ENCODE measurements at regions not wholly inside any gene's neighbourhood (a gene's known extent, or its start where the extent isn't known, plus 50 kb on each side); places are given as distances from the start of the nearest gene placed in this dataset.
"Not testable (repeated sequence)": the region's sequence is repeated elsewhere in the genome, so short reads cannot be mapped to it uniquely, and the experiment has no call there.

GRCh38 chr7:9120331-9120730 is 686.9 kb downstream of the NXPH1 start:
- Histone ChIP-seq H2AFZ (ENCODE audit: low read depth, low read length) (no peak overlapping the region), H3K4me1 (ENCODE audit: insufficient read depth, low read length) (no peaks in the 10 kb centered on the region), H3K4me3 (ENCODE audit: low read length) (no peak overlapping the region), H3K9me3 (ENCODE audit: low read length) (no peaks in the 10 kb centered on the region), H3K36me3 (ENCODE audit: insufficient read depth, low read length) (no peaks in the 10 kb centered on the region), H3K27me3 (ENCODE audit: insufficient read depth, low read length) (no peaks in the 10 kb centered on the region)

DNA sequence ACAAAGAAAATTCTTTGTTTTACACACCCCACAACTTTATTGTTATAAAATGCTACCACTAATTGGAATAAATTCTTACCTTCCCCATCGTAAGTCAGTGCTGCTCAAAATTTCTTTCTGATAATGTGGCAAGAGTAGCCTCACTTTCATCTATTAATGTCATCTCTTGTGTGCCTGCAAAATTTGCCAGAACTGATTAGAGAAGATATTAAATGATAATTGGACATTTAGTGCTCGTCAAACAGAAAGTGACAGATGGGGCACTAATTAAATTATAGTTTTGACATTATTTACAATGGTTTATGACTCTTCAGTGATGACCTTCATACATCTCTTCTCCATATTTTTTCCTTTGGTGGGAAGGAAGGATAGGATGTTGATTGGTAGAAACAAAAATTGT is 690.9 kb downstream of the NXPH1 start:
- H3K9me3 ChIP-seq (ENCODE audit: low read length): no peaks in the 10 kb centered on the region
- no peaks in the 10 kb centered on the region for H3K27me3 ChIP-seq (ENCODE audit: insufficient read depth, low read length)

DNA sequence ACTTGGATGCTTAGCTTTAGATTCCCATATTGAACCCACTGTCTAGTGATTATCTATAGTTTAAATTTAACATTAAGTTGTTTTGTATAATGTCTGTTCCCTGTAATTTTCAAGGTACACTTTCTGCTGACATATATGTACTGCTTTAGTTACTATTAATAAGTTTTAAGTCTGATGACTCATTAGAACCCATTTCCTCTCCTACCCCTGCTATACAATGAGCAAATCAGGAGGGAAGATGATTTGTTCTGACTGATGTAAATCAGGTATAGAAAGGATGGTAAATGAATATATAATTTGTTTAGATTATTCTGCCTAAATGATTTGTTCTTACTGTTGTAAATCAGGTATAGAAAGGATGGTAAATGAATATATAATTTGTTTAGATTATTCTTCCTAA is 691.8 kb downstream of the NXPH1 start:
- H3K4me3 ChIP-seq (ENCODE audit: low read length): no peak overlapping the region
- no peak overlapping the region for H2AFZ ChIP-seq (ENCODE audit: low read depth, low read length)
- H3K4me1 ChIP-seq (ENCODE audit: insufficient read depth, low read length): no peaks in the 10 kb centered on the region
- no peaks in the 10 kb centered on the region for H3K9me3 ChIP-seq (ENCODE audit: low read length)
- H3K27me3 ChIP-seq (ENCODE audit: insufficient read depth, low read length): no peaks in the 10 kb centered on the region
- no peaks in the 10 kb centered on the region for H3K36me3 ChIP-seq (ENCODE audit: insufficient read depth, low read length)

More for the DNA sequence above, 690.9 kb downstream of the NXPH1 start:
- Histone ChIP-seq H3K4me3 (ENCODE audit: low read length) (no peak overlapping the region), H3K4me1 (ENCODE audit: insufficient read depth, low read length) (no peaks in the 10 kb centered on the region), H3K36me3 (ENCODE audit: insufficient read depth, low read length) (no peaks in the 10 kb centered on the region), H2AFZ (ENCODE audit: low read depth, low read length) (no peak overlapping the region)

DNA sequence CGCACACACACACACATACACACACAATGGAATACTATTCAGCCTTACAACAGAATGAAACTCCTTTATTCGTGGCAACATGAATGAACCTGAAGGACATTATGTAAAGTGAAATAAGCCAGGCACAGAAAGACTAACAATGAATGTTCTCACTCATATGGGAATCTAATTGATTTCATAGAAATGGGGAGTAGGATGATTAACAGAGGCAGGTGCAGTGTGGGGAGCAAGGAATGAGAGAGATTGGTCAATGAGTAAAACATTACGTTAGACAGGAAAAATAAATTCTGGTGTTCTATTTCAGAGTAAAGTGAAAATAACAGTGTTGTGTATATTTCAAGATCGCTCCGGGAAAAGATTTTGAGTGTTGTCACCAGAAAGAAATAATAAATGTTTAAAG is 694.5 kb downstream of the NXPH1 start:
- Histone ChIP-seq H3K9me3 (ENCODE audit: low read length) (no peaks in the 10 kb centered on the region), H3K4me3 (ENCODE audit: low read length) (no peak overlapping the region), H3K36me3 (ENCODE audit: insufficient read depth, low read length) (no peaks in the 10 kb centered on the region), H3K4me1 (ENCODE audit: insufficient read depth, low read length) (no peaks in the 10 kb centered on the region), H3K27me3 (ENCODE audit: insufficient read depth, low read length) (no peaks in the 10 kb centered on the region), H2AFZ (ENCODE audit: low read depth, low read length) (no peak overlapping the region)

DNA sequence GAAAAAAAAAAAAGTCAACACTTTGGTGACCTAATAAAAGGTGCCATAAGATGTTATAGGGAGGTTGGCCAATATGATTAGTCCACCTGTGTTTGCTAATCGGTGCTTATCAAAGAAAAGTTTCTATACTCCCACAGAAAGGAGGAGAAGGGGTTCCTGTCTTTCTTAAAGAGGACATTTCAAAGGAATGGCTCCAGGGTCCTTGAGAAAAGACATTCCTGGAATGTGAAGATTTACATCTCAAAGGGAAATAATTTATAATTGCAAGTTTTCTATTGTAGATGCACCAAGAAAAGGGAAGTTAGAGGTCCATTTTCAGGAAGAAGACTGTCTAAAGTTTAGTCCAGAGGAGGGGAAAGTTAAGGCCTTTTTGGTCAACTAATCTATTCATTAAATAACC is 715.3 kb downstream of the NXPH1 start:
- Histone ChIP-seq H3K36me3 (ENCODE audit: insufficient read depth, low read length) (no peaks in the 10 kb centered on the region), H2AFZ (ENCODE audit: low read depth, low read length) (no peak overlapping the region), H3K4me3 (ENCODE audit: low read length) (no peak overlapping the region), H3K4me1 (ENCODE audit: insufficient read depth, low read length) (peaks cover 8% of the 10 kb centered on the region), H3K27me3 (ENCODE audit: insufficient read depth, low read length) (no peaks in the 10 kb centered on the region), H3K9me3 (ENCODE audit: low read length) (no peaks in the 10 kb centered on the region)

- H2AFZ ChIP-seq (ENCODE audit: low read depth, low read length): no peak overlapping the region
- H3K9me3 ChIP-seq (ENCODE audit: low read length): no peaks in the 10 kb centered on the region
- H3K4me1 ChIP-seq (ENCODE audit: insufficient read depth, low read length): peaks cover 8% of the 10 kb centered on the region
- no peak overlapping the region for H3K4me3 ChIP-seq (ENCODE audit: low read length)
- no peaks in the 10 kb centered on the region for H3K36me3 ChIP-seq (ENCODE audit: insufficient read depth, low read length)
- H3K27me3 ChIP-seq (ENCODE audit: insufficient read depth, low read length): no peaks in the 10 kb centered on the region
Observed at GRCh38 chr7:9149499-9150082, 716.2 kb downstream of the NXPH1 start.

GRCh38 chr7:9163691-9164090 is 730.3 kb downstream of the NXPH1 start:
- H3K4me3 ChIP-seq (ENCODE audit: low read length); H2AFZ ChIP-seq (ENCODE audit: low read depth, low read length); H3K4me1 ChIP-seq (ENCODE audit: insufficient read depth, low read length); H3K9me3 ChIP-seq (ENCODE audit: low read length); H3K27me3 ChIP-seq (ENCODE audit: insufficient read depth, low read length); H3K36me3 ChIP-seq (ENCODE audit: insufficient read depth, low read length): not testable (repeated sequence)

- Histone ChIP-seq H3K36me3 (ENCODE audit: insufficient read depth, low read length) (no peaks in the 10 kb centered on the region), H3K4me1 (ENCODE audit: insufficient read depth, low read length) (no peaks in the 10 kb centered on the region), H2AFZ (ENCODE audit: low read depth, low read length) (no peak overlapping the region), H3K27me3 (ENCODE audit: insufficient read depth, low read length) (no peaks in the 10 kb centered on the region), H3K9me3 (ENCODE audit: low read length) (no peaks in the 10 kb centered on the region), H3K4me3 (ENCODE audit: low read length) (no peak overlapping the region)
Observed at GRCh38 chr7:9175871-9176270, 742.5 kb downstream of the NXPH1 start.

DNA sequence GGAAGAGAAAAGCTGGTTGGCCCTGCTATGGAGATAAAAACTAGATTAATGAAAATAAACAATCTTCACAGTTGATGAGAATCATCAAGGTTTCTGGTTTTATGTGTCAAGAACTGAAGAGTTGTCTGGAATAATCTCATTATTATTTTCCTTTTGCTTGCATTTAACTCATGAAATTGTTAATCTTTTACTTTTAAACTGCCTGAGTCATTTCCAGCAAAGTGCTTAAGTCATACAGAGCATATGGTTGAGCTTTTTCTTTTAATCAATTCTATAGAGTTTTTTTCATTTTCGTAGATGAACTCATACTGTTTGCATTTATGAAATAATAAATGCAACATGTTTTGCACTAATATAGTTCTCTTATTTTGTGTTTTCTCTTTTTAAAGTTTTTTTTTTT is 747.9 kb downstream of the NXPH1 start:
- no peaks in the 10 kb centered on the region for H3K9me3 ChIP-seq (ENCODE audit: low read length)
- H3K27me3 ChIP-seq (ENCODE audit: insufficient read depth, low read length): no peaks in the 10 kb centered on the region
- H3K36me3 ChIP-seq (ENCODE audit: insufficient read depth, low read length): no peaks in the 10 kb centered on the region
- no peaks in the 10 kb centered on the region for H3K4me1 ChIP-seq (ENCODE audit: insufficient read depth, low read length)
- no peak overlapping the region for H3K4me3 ChIP-seq (ENCODE audit: low read length)
- H2AFZ ChIP-seq (ENCODE audit: low read depth, low read length): no peak overlapping the region

DNA sequence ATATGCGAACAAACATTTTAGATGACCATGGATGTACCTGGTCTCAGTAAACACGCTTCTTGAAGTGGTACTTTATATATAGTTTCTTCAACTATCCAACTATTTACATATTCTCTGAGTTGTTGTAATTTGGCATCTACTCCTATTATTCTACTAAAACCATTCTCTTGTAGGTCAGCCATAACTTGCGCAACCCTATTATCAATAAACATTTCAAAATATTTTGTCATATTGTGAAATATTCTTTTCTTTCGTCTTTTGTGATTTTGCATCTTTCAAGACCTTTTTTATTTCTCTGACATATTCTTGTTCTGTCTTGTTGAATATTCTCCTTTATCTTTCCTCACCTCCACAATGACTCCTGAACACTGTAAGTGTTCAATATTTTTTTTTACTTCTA is 753.3 kb downstream of the NXPH1 start:
- Histone ChIP-seq H2AFZ (ENCODE audit: low read depth, low read length) (no peak overlapping the region), H3K4me3 (ENCODE audit: low read length) (no peak overlapping the region), H3K27me3 (ENCODE audit: insufficient read depth, low read length) (no peaks in the 10 kb centered on the region), H3K9me3 (ENCODE audit: low read length) (no peaks in the 10 kb centered on the region), H3K4me1 (ENCODE audit: insufficient read depth, low read length) (no peaks in the 10 kb centered on the region), H3K36me3 (ENCODE audit: insufficient read depth, low read length) (no peaks in the 10 kb centered on the region)

DNA sequence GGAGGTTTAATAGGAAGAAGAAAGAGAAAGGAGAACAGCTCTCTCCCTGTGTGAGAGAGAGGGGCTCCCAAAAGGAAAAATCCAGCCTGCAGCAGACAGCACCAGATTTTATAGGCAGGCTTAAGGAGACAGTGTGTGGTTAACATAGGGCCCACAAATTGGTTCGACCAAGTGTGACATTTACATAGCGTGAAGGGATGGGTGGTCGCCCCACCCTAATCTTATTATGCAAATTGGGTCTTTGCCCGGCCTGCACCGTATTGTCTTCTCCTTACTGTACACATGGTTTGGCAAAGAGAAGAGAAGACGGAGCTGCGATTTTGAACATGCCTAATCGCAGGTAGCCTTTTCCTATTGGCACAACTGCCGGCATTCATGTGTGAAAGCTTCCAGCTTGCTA is 756.3 kb downstream of the NXPH1 start:
- H3K36me3 ChIP-seq (ENCODE audit: insufficient read depth, low read length): no peaks in the 10 kb centered on the region
- no peak overlapping the region for H2AFZ ChIP-seq (ENCODE audit: low read depth, low read length)
- H3K27me3 ChIP-seq (ENCODE audit: insufficient read depth, low read length): no peaks in the 10 kb centered on the region
- no peaks in the 10 kb centered on the region for H3K9me3 ChIP-seq (ENCODE audit: low read length)
- no peak overlapping the region for H3K4me3 ChIP-seq (ENCODE audit: low read length)
- H3K4me1 ChIP-seq (ENCODE audit: insufficient read depth, low read length): no peaks in the 10 kb centered on the region

GRCh38 chr7:9192969-9193368 is 759.6 kb downstream of the NXPH1 start:
- no peaks in the 10 kb centered on the region for H3K27me3 ChIP-seq (ENCODE audit: insufficient read depth, low read length)
- no peak overlapping the region for H3K4me3 ChIP-seq (ENCODE audit: low read length)
- no peaks in the 10 kb centered on the region for H3K9me3 ChIP-seq (ENCODE audit: low read length)
- no peaks in the 10 kb centered on the region for H3K36me3 ChIP-seq (ENCODE audit: insufficient read depth, low read length)
- H3K4me1 ChIP-seq (ENCODE audit: insufficient read depth, low read length): no peaks in the 10 kb centered on the region
- H2AFZ ChIP-seq (ENCODE audit: low read depth, low read length): no peak overlapping the region

GRCh38 chr7:9200626-9201025 is 767.2 kb downstream of the NXPH1 start:
- no peaks in the 10 kb centered on the region for H3K4me1 ChIP-seq (ENCODE audit: insufficient read depth, low read length)
- H3K9me3 ChIP-seq (ENCODE audit: low read length): no peaks in the 10 kb centered on the region
- no peaks in the 10 kb centered on the region for H3K36me3 ChIP-seq (ENCODE audit: insufficient read depth, low read length)
- no peaks in the 10 kb centered on the region for H3K27me3 ChIP-seq (ENCODE audit: insufficient read depth, low read length)
- H2AFZ ChIP-seq (ENCODE audit: low read depth, low read length): no peak overlapping the region
- H3K4me3 ChIP-seq (ENCODE audit: low read length): no peak overlapping the region

- no peaks in the 10 kb centered on the region for H3K4me1 ChIP-seq (ENCODE audit: insufficient read depth, low read length)
- no peak overlapping the region for H3K4me3 ChIP-seq (ENCODE audit: low read length)
- H3K9me3 ChIP-seq (ENCODE audit: low read length): no peaks in the 10 kb centered on the region
- H2AFZ ChIP-seq (ENCODE audit: low read depth, low read length): no peak overlapping the region
- H3K36me3 ChIP-seq (ENCODE audit: insufficient read depth, low read length): no peaks in the 10 kb centered on the region
- H3K27me3 ChIP-seq (ENCODE audit: insufficient read depth, low read length): no peaks in the 10 kb centered on the region
Observed at GRCh38 chr7:9201928-9202327, 768.5 kb downstream of the NXPH1 start.

Measured in neuron (in vitro differentiated cells).